A549 (cell line): ENCODE measurements at regions not wholly inside any gene's neighbourhood (a gene's known extent, or its start where the extent isn't known, plus 50 kb on each side); places are given as distances from the start of the nearest gene placed in this dataset.

ENCODE experiments used
- ATAC-seq, 2 experiments: fragments of 200-7000 bp in 1 of 2; fragments of >200 bp in 1 of 2; cut with Nextera tagmentation in 1 of 2; cut with Tn5 transposase in 1 of 2; 3 replicates each; pipeline versions ENCODE4 v1.8.0 to v1.9.1; 2018 to 2020; ENCODE audit warnings: mild to moderate bottlenecking in 1 of 2, moderate library complexity in 1 of 2
- CTCF ChIA-PET: fragments of 300-600 bp; sonication (Branson Sonifier 250); formaldehyde crosslinking; extraction: SDS; loops from one replicate; lab custom pipeline; 2021; ENCODE audit warnings: antibody characterized with exemption, inconsistent platforms; lab: Yijun Ruan, JAX
- POLR2A ChIA-PET: fragments of 350-600 bp; formaldehyde crosslinking; extraction: SDS; loops from one replicate; lab custom pipeline; 2021; ENCODE audit warnings: antibody characterized with exemption, inconsistent platforms; lab: Yijun Ruan, JAX
- DNase-seq, 2 experiments: peaks; one replicate each; pipeline versions ENCODE4 v3.0.0 to v3.0.0-alpha.2; 2011 to 2016; ENCODE audit warnings: low read depth in 1 of 2, low spot score in 1 of 2
- FAIRE-seq: peaks from 2 replicates; lab custom pipeline; 2011; peaks lifted over from hg19 to GRCh38; lab: Jason Lieb, UNC
- H3K27ac ChIP-seq, 2 experiments: fragments of >200 bp; sonication (Bioruptor Twin); formaldehyde crosslinking; 3 replicates each; pipeline ENCODE4 v1.5.1; 2016 to 2017
- H3K4me1 ChIP-seq: fragments of >200 bp; sonication (Bioruptor Twin); formaldehyde crosslinking; 3 replicates; pipeline ENCODE4 v1.6.1; 2016
- H3K4me2 ChIP-seq: fragments of >200 bp; sonication (Bioruptor Twin); formaldehyde crosslinking; 3 replicates; pipeline ENCODE4 v1.6.1; 2016
- H3K4me3 ChIP-seq: fragments of >200 bp; sonication (Bioruptor Twin); formaldehyde crosslinking; 3 replicates; pipeline ENCODE4 v1.5.1; 2016
- H3K9me3 ChIP-seq: fragments of >200 bp; sonication (Bioruptor Twin); formaldehyde crosslinking; 3 replicates; pipeline ENCODE4 v1.6.1; 2016
- BHLHE40 ChIP-seq: IDR thresholded peaks from 2 replicates; pipeline ENCODE4 v1.6.1; 2012; ENCODE audit warnings: low read depth, low read length, inconsistent platforms
- CBX8 ChIP-seq: fragments of 200-600 bp; sonication (generic); IDR thresholded peaks from 2 replicates; pipeline ENCODE4 v1.6.1; 2016
- CEBPB ChIP-seq, 2 experiments: fragments of >200 bp in 1 of 2; sonication (Bioruptor Twin) in 1 of 2; formaldehyde crosslinking in 1 of 2; IDR thresholded peaks; 2 replicates each; pipeline ENCODE4 v1.6.1; 2012 to 2016
- CHD4 ChIP-seq: fragments of 200-600 bp; sonication (generic); IDR thresholded peaks from 2 replicates; pipeline ENCODE4 v1.6.1; 2016; ENCODE audit warnings: antibody characterized with exemption, mild to moderate bottlenecking, borderline replicate concordance
- EHF ChIP-seq: fragments of 250-450 bp; sonication (Bioruptor Pico); IDR thresholded peaks from 2 replicates; pipeline ENCODE4 v1.5.0; 2020; ENCODE audit warnings: mild to moderate bottlenecking
- EHMT2 ChIP-seq: fragments of 200-600 bp; sonication (generic); IDR thresholded peaks from 2 replicates; pipeline ENCODE4 v1.6.1; 2016; ENCODE audit warnings: antibody characterized with exemption, low read depth, mild to moderate bottlenecking, moderate library complexity
- FOSL2 ChIP-seq, 2 experiments: fragments of 450-650 bp in 1 of 2; fragments of >200 bp in 1 of 2; sonication (Bioruptor Twin) in 1 of 2; formaldehyde crosslinking; IDR thresholded peaks; 2 replicates each; pipeline versions ENCODE4 v1.5.0 to v1.6.1; 2016 to 2020; ENCODE audit warnings: mild to moderate bottlenecking in 1 of 2, moderate library complexity in 1 of 2
- GATA3 ChIP-seq: IDR thresholded peaks from 2 replicates; pipeline ENCODE4 v1.6.1; 2012; ENCODE audit warnings: borderline replicate concordance
- HDAC2 ChIP-seq: fragments of 200-600 bp; sonication (generic); IDR thresholded peaks from 2 replicates; pipeline ENCODE4 v1.6.1; 2016
- HEYL ChIP-seq: fragments of 250-450 bp; sonication (Bioruptor Pico); IDR thresholded peaks from 2 replicates; pipeline ENCODE4 v1.8.0; 2021; ENCODE audit warnings: mild to moderate bottlenecking, moderate library complexity
- HOXA7 ChIP-seq: fragments of 250-450 bp; sonication (Bioruptor Pico); IDR thresholded peaks from 2 replicates; pipeline ENCODE4 v1.5.0; 2020; ENCODE audit warnings: mild to moderate bottlenecking, moderate library complexity
- HOXB13 ChIP-seq: fragments of 250-450 bp; sonication (Bioruptor Pico); IDR thresholded peaks from 2 replicates; pipeline ENCODE4 v1.5.0; 2020; ENCODE audit warnings: low read depth, mild to moderate bottlenecking, moderate library complexity
- HOXB5 ChIP-seq: fragments of 250-450 bp; sonication (Bioruptor Pico); IDR thresholded peaks from 2 replicates; pipeline ENCODE4 v1.5.0; 2020; ENCODE audit warnings: mild to moderate bottlenecking, moderate library complexity
- JUN ChIP-seq, 2 experiments: fragments of >200 bp; sonication (Bioruptor Twin); formaldehyde crosslinking; IDR thresholded peaks; 2 replicates in 1 of 2; 3 replicates in 1 of 2; pipeline ENCODE4 v1.6.1; 2016 to 2017
- JUNB ChIP-seq: fragments of >200 bp; sonication (Bioruptor Twin); formaldehyde crosslinking; IDR thresholded peaks from 2 replicates; pipeline ENCODE4 v1.6.1; 2016
- MAZ ChIP-seq: fragments of 150-350 bp; IDR thresholded peaks from 2 replicates; pipeline ENCODE4 v1.6.1; 2014; ENCODE audit warnings: antibody characterized with exemption, low read depth, low read length, borderline replicate concordance
- NR3C1 ChIP-seq: fragments of >200 bp; sonication (Bioruptor Twin); formaldehyde crosslinking; IDR thresholded peaks from 3 replicates; pipeline ENCODE4 v1.6.1; 2017
- PHF8 ChIP-seq: fragments of 200-600 bp; sonication (generic); IDR thresholded peaks from 2 replicates; pipeline ENCODE4 v1.6.1; 2016; ENCODE audit warnings: low read depth, mild to moderate bottlenecking, antibody characterized with exemption, moderate library complexity, borderline replicate concordance
- POLR2A ChIP-seq: IDR thresholded peaks from 2 replicates; pipeline ENCODE4 v1.6.1; 2012; ENCODE audit warnings: mild to moderate bottlenecking, low read length
- POLR2AphosphoS2 ChIP-seq: conservative IDR thresholded peaks from 2 replicates; pipeline ENCODE4 v1.6.1; 2012; ENCODE audit warnings: low read length, improper control_type of control experiment, inconsistent platforms
- RCOR1 ChIP-seq: fragments of 150-350 bp; IDR thresholded peaks from 2 replicates; pipeline ENCODE4 v1.6.1; 2014; ENCODE audit warnings: antibody characterized with exemption, low read length, low read depth
- RFX5 ChIP-seq: fragments of 450-650 bp; IDR thresholded peaks from 2 replicates; pipeline ENCODE4 v1.7.1; 2014; ENCODE audit warnings: antibody characterized with exemption, mild to moderate bottlenecking, moderate library complexity
- RNF2 ChIP-seq: fragments of 200-600 bp; sonication (generic); IDR thresholded peaks from 2 replicates; pipeline ENCODE4 v1.6.1; 2016; ENCODE audit warnings: low read depth, mild to moderate bottlenecking, antibody characterized with exemption, moderate library complexity, borderline replicate concordance
- SMC3 ChIP-seq: fragments of >200 bp; sonication (Bioruptor Twin); formaldehyde crosslinking; IDR thresholded peaks from 3 replicates; pipeline ENCODE4 v1.6.1; 2018; ENCODE audit warnings: inconsistent platforms
- SREBF2 ChIP-seq: fragments of 450-650 bp; IDR thresholded peaks from 2 replicates; pipeline ENCODE4 v1.6.1; 2014; ENCODE audit warnings: mild to moderate bottlenecking, moderate library complexity
- TFCP2L1 ChIP-seq: fragments of 250-450 bp; sonication (Bioruptor Pico); IDR thresholded peaks from 2 replicates; pipeline ENCODE4 v1.5.0; 2021; ENCODE audit warnings: mild to moderate bottlenecking
- TP53 ChIP-seq: fragments of 250-450 bp; sonication (Bioruptor Pico); IDR thresholded peaks from 2 replicates; pipeline ENCODE4 v1.5.0; 2021; ENCODE audit warnings: mild to moderate bottlenecking, moderate library complexity
- ZC3H11A ChIP-seq: fragments of 450-650 bp; IDR thresholded peaks from 2 replicates; pipeline ENCODE4 v1.6.1; 2014; ENCODE audit warnings: antibody characterized with exemption, mild to moderate bottlenecking
- ZFP36 ChIP-seq: fragments of 450-650 bp; IDR thresholded peaks from 2 replicates; pipeline ENCODE4 v1.6.1; 2014; ENCODE audit warnings: borderline replicate concordance; ENCODE audit not compliant: partially characterized antibody
- ZNF302 ChIP-seq: fragments of 250-450 bp; sonication (Bioruptor Pico); IDR thresholded peaks from 2 replicates; pipeline ENCODE4 v1.9.0; 2021; ENCODE audit warnings: inconsistent platforms, mild to moderate bottlenecking, moderate library complexity
- ZSCAN20 ChIP-seq: fragments of 250-450 bp; sonication (Bioruptor Pico); IDR thresholded peaks from 2 replicates; pipeline ENCODE4 v1.8.0; 2022; ENCODE audit warnings: mild to moderate bottlenecking, moderate library complexity
- WGBS: methylation state at CpG from one replicate; pipeline ENCODE4 v1.1.6; 2017; ENCODE audit errors: missing lambda C conversion rate; 5-methylcytosine and 5-hydroxymethylcytosine counted together
- TF ChIP-seq, protein P1 (sequence below): fragments of 250-450 bp; sonication (Bioruptor Pico); IDR thresholded peaks from 2 replicates; pipeline ENCODE4 v1.5.0; 2020; ENCODE audit warnings: low read depth, mild to moderate bottlenecking, moderate library complexity
- TF ChIP-seq, protein P2 (sequence below): fragments of >200 bp; sonication (Bioruptor Twin); formaldehyde crosslinking; IDR thresholded peaks from 2 replicates; pipeline ENCODE4 v1.6.1; 2016
- TF ChIP-seq, protein P3 (sequence below): fragments of >200 bp; sonication (Bioruptor Twin); formaldehyde crosslinking; IDR thresholded peaks from 3 replicates; pipeline ENCODE4 v1.6.1; 2016
- TF ChIP-seq, protein P4 (sequence below): fragments of 450-650 bp; IDR thresholded peaks from 2 replicates; pipeline ENCODE4 v1.6.1; 2014; ENCODE audit warnings: antibody characterized with exemption

DNA sequence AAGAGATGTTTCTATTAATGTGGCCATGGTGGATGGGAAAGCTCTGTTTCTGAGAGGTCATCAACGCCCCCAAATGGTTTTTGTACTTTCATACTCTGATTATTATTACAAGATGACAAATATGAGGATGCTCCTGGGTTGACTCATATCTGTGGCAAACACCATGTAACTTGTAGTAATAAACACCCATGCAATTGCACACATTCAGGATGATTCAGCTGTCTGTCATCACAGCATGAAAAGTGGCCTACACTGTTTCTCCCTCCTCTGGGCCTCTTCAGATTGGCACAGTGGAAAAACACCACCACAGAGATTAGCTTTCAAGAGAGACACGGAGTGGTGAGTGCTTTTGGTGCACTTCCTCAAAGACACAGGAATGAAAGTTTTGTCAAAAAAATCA lies 85.4 kb downstream of the MTNR1B start (continued):
- no peak for TF ChIP-seq EHF (CRISPR knock-in tag)
- peak; percentile 58 for TF ChIP-seq SMC3
- TF ChIP-seq JUN (IDR thresholded peaks at IDR 0.05): peak; percentile 73 to 83; a peak in 3 of 5 replicates
- no peak for TF ChIP-seq ZNF302 (CRISPR knock-in tag)
- no peak for TF ChIP-seq HDAC2
- TF ChIP-seq PHF8: no peak
- peak; percentile 67; the same call in 1 of the 2 replicates for TF ChIP-seq GATA3
- TF ChIP-seq, protein P1, sequence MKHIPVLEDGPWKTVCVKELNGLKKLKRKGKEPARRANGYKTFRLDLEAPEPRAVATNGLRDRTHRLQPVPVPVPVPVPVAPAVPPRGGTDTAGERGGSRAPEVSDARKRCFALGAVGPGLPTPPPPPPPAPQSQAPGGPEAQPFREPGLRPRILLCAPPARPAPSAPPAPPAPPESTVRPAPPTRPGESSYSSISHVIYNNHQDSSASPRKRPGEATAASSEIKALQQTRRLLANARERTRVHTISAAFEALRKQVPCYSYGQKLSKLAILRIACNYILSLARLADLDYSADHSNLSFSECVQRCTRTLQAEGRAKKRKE (CRISPR knock-in tag): no peak
- no peak; the same call in 1 of the 2 replicates for TF ChIP-seq HOXB13 (CRISPR knock-in tag)
- TF ChIP-seq, protein P2, sequence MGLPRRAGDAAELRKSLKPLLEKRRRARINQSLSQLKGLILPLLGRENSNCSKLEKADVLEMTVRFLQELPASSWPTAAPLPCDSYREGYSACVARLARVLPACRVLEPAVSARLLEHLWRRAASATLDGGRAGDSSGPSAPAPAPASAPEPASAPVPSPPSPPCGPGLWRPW: peak; percentile 79
- TF ChIP-seq CHD4: no peak
- TF ChIP-seq ZSCAN20: no peak
- no peak for TF ChIP-seq POLR2AphosphoS2
- peak; percentile 84 to 93; a peak in 3 of 4 replicates for TF ChIP-seq CEBPB (IDR thresholded peaks at IDR 0.05)
- TF ChIP-seq NR3C1: no peak
- peak; percentile 94 for TF ChIP-seq JUNB
- TF ChIP-seq BHLHE40: no peak
- no peak for TF ChIP-seq CBX8
- no peak for TF ChIP-seq MAZ
- peak; percentile 98 for TF ChIP-seq FOSL2 (IDR thresholded peaks at IDR 0.05)
- peak; percentile 95 for TF ChIP-seq FOSL2 (CRISPR knock-in tag; IDR thresholded peaks at IDR 0.05)
- TF ChIP-seq ZFP36: no peak
- no peak for TF ChIP-seq RCOR1
- TF ChIP-seq HEYL (CRISPR knock-in tag): no peak
- TF ChIP-seq HOXB5: no peak
- TF ChIP-seq TFCP2L1 (CRISPR knock-in tag): no peak
- TF ChIP-seq, protein P3, sequence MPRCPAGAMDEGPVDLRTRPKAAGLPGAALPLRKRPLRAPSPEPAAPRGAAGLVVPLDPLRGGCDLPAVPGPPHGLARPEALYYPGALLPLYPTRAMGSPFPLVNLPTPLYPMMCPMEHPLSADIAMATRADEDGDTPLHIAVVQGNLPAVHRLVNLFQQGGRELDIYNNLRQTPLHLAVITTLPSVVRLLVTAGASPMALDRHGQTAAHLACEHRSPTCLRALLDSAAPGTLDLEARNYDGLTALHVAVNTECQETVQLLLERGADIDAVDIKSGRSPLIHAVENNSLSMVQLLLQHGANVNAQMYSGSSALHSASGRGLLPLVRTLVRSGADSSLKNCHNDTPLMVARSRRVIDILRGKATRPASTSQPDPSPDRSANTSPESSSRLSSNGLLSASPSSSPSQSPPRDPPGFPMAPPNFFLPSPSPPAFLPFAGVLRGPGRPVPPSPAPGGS: peak; percentile 15; the same call in 1 of the 3 replicates

DNA sequence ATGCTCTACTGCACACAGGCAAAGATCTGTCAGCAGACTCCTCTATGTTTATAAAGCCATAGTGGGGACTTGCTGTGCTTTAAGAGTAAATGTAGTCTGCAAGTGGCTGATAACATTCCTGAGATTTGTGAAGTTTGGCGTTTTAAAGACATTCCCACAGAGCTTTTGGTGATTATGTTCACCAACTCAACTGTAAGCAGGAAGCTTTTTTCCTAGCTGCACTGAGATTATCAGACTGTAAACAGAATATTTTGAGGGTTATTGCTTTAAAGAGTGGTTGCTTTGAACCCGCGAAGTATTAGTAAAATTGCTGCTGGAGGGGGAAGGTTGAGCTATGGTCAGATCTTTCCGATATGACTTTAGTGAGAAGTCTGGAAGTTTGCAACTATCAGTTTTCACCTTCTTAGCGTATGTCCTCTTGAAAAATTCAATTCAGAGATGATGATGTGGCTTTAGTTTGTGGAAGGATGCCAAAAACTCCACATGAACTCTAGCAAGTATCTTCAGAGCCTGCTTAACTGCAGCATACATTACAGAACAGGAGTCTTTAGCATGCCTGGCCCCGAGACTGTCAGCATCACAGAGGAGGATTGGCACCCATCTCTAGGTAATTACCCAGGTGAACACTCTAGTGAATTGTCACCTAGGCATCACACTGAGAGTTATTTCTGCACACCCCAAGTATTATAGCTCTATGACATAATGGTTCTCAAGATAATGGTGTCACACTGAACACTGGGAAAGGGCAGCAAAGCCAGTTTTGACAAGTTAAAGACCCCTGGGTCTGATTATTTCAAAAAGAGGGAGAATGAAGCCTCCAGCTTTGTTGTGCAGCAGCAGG lies 89.9 kb downstream of the MTNR1B start:
- H3K4me2 ChIP-seq: no peak overlapping the region
- POLR2A ChIA-PET: no interaction called here
- no peak for ATAC-seq
- H3K27ac ChIP-seq: peak overlapping the region; percentile 7 to 53; a peak in 4 of 6 replicates
- no peak for DNase-seq
- H3K9me3 ChIP-seq: peaks cover 5% of the 10 kb centered on the region; the same call in 2 of the 3 replicates
- no peak for TF ChIP-seq POLR2A
- TF ChIP-seq SREBF2: no peak
- no peak for TF ChIP-seq RFX5
- no peak for TF ChIP-seq TP53 (CRISPR knock-in tag)
- TF ChIP-seq HOXA7: no peak
- TF ChIP-seq, protein P2: no peak
- no peak for TF ChIP-seq EHMT2
- TF ChIP-seq, protein P4, sequence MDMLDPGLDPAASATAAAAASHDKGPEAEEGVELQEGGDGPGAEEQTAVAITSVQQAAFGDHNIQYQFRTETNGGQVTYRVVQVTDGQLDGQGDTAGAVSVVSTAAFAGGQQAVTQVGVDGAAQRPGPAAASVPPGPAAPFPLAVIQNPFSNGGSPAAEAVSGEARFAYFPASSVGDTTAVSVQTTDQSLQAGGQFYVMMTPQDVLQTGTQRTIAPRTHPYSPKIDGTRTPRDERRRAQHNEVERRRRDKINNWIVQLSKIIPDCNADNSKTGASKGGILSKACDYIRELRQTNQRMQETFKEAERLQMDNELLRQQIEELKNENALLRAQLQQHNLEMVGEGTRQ: no peak
- no peak for TF ChIP-seq ZC3H11A
- TF ChIP-seq RNF2: no peak
- no peak for TF ChIP-seq CBX8
- peaks cover 24% of the 10 kb centered on the region for H3K4me1 ChIP-seq
- CTCF ChIA-PET: interaction anchor here (1.4 kb wide), 1 partner anchor 30 kb away, joined by 3 read pairs; no protein-coding TSS in a partner anchor
- WGBS: 72% methylated on average over 6 of the region's 6 CpGs
- FAIRE-seq: no peak
- no peak overlapping the region for H3K4me3 ChIP-seq
